IMR-90 (cell line): ENCODE measurements at regions not wholly inside any gene's neighbourhood (a gene's known extent, or its start where the extent isn't known, plus 50 kb on each side); places are given as distances from the start of the nearest gene placed in this dataset.

Source experiments
- BHLHE40 ChIP-seq: fragments of 150-350 bp; IDR thresholded peaks from 2 replicates; pipeline ENCODE4 v1.6.1; 2016; ENCODE audit warnings: mild to moderate bottlenecking, low read depth, low read length
- CEBPB ChIP-seq: IDR thresholded peaks from 2 replicates; pipeline ENCODE4 v1.6.1; 2012; ENCODE audit warnings: low read depth, low read length, improper control_type of control experiment
- CHD1 ChIP-seq: IDR thresholded peaks from 2 replicates; pipeline ENCODE4 v1.6.1; 2012; ENCODE audit warnings: low read depth, low read length, improper control_type of control experiment
- FOS ChIP-seq: fragments of 150-350 bp; IDR thresholded peaks from 2 replicates; pipeline ENCODE4 v1.6.1; 2016; ENCODE audit warnings: low read depth, low read length
- MXI1 ChIP-seq: IDR thresholded peaks from 2 replicates; pipeline ENCODE4 v1.6.1; 2012; ENCODE audit warnings: low read depth, mild to moderate bottlenecking, low read length, moderate library complexity, borderline replicate concordance
- POLR2A ChIP-seq: IDR thresholded peaks from 2 replicates; pipeline ENCODE4 v1.6.1; 2012; ENCODE audit warnings: mild to moderate bottlenecking, low read depth, low read length
- RAD21 ChIP-seq: IDR thresholded peaks from 2 replicates; pipeline ENCODE4 v1.6.1; 2012; ENCODE audit warnings: low read length, improper control_type of control experiment
- RCOR1 ChIP-seq: IDR thresholded peaks from 2 replicates; pipeline ENCODE4 v1.6.1; 2012; ENCODE audit warnings: mild to moderate bottlenecking, low read length, improper control_type of control experiment; ENCODE audit not compliant: insufficient replicate concordance
- RFX5 ChIP-seq: IDR thresholded peaks from 2 replicates; pipeline ENCODE4 v1.8.0; 2012; ENCODE audit warnings: low read depth, mild to moderate bottlenecking, low read length, moderate library complexity
- TF ChIP-seq, protein P1 (sequence below): fragments of 150-350 bp; IDR thresholded peaks from 2 replicates; pipeline ENCODE4 v1.6.1; 2017; ENCODE audit warnings: mild to moderate bottlenecking, antibody characterized with exemption, low read length, low read depth
- TF ChIP-seq, protein P2 (sequence below): conservative IDR thresholded peaks from 2 replicates; pipeline ENCODE4 v1.5.1; 2012; ENCODE audit warnings: mild to moderate bottlenecking, low read depth, low read length, improper control_type of control experiment

DNA sequence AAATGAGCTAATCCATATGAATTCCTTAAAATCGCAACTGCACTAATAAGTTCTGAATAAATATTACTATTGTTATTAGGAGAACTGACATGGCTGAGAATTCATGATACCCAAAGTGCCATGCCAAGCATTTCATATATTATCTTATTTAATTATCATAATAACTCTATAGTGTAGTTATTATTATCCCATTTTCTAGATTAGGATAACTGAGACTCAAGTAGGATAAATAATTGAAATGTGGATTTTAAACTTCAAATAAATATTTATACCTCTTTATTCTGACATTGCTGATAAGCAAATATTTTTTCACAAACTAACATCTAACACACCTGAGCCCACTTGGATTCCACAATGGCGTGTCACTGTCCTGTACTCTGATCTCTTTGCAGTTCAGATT lies 492.7 kb downstream of the IRS1 start:
- TF ChIP-seq, protein P1, sequence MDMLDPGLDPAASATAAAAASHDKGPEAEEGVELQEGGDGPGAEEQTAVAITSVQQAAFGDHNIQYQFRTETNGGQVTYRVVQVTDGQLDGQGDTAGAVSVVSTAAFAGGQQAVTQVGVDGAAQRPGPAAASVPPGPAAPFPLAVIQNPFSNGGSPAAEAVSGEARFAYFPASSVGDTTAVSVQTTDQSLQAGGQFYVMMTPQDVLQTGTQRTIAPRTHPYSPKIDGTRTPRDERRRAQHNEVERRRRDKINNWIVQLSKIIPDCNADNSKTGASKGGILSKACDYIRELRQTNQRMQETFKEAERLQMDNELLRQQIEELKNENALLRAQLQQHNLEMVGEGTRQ = no peak
- TF ChIP-seq, protein P2, sequence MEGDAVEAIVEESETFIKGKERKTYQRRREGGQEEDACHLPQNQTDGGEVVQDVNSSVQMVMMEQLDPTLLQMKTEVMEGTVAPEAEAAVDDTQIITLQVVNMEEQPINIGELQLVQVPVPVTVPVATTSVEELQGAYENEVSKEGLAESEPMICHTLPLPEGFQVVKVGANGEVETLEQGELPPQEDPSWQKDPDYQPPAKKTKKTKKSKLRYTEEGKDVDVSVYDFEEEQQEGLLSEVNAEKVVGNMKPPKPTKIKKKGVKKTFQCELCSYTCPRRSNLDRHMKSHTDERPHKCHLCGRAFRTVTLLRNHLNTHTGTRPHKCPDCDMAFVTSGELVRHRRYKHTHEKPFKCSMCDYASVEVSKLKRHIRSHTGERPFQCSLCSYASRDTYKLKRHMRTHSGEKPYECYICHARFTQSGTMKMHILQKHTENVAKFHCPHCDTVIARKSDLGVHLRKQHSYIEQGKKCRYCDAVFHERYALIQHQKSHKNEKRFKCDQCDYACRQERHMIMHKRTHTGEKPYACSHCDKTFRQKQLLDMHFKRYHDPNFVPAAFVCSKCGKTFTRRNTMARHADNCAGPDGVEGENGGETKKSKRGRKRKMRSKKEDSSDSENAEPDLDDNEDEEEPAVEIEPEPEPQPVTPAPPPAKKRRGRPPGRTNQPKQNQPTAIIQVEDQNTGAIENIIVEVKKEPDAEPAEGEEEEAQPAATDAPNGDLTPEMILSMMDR = no peak
- TF ChIP-seq CHD1 (no peak), RCOR1 (no peak), FOS (no peak), POLR2A (no peak), RAD21 (no peak), BHLHE40 (no peak), CEBPB (no peak), RFX5 (no peak), MXI1 (no peak)
